HG03342 (cell line): ENCODE measurements at regions not wholly inside any gene's neighbourhood (a gene's known extent, or its start where the extent isn't known, plus 50 kb on each side); places are given as distances from the start of the nearest gene placed in this dataset.

Experiments
- ATAC-seq: cut with Tn5 transposase; IDR thresholded peaks from one replicate; pipeline ENCODE4 v1.9.1; 2021; ENCODE audit warnings: mild to moderate bottlenecking, moderate library complexity; ENCODE audit not compliant: unreplicated experiment

DNA sequence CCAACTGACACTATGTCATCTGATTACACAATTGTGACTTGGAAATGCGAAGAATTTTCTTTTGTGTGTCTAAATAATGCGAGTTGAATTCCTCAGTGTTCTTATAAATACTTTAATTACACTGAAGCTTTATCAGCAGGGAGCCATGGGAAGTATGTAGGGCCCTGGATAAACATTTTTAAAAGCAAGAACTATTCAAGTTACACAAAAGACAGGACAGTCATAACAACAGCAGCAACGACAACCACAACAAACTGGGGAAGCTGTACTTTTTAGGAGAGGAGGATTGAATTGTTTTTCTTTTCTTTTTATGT, 250.3 kb upstream of the ZNF608 start:
- no peak for ATAC-seq

GRCh38 chr5:124997186-124997893, 250.9 kb upstream of the ZNF608 start:
- ATAC-seq = no peak

GRCh38 chr5:124998520-124998919, 252.1 kb upstream of the ZNF608 start:
- ATAC-seq = no peak

- ATAC-seq = no peak
Measured at GRCh38 chr5:125002727-125003598, 256.5 kb upstream of the ZNF608 start.

DNA sequence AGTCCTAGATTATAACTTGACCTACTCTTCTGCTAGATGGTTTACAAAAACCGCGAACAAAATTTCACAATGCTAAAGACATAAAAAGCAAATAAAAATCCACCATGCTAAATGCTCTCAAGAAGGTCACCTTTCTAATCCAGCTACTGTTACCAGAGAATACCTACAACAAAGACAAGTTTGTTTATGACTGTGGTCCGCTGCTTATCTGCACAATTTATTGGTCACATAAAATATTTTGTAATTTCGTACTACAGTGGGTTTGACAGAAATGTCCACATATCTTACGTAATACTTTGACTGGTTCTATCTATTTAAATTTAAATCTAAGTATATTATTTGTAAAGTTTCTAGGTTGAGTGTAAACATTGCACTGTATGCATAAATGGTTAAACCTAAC, 257.6 kb upstream of the ZNF608 start:
- no peak for ATAC-seq

- ATAC-seq = peak; percentile 49
Measured at GRCh38 chr5:125005266-125005665, 258.8 kb upstream of the ZNF608 start.

- ATAC-seq = peak; percentile 48
Measured at GRCh38 chr5:125006011-125006685, 259.7 kb upstream of the ZNF608 start.

GRCh38 chr5:125010356-125010755, 263.9 kb upstream of the ZNF608 start:
- no peak for ATAC-seq

GRCh38 chr5:125011014-125011413, 264.6 kb upstream of the ZNF608 start:
- peak; percentile 61 for ATAC-seq

- peak; percentile 6 for ATAC-seq
Measured at GRCh38 chr5:125011419-125011818, 265.0 kb upstream of the ZNF608 start.

GRCh38 chr5:125011947-125012346, 265.5 kb upstream of the ZNF608 start:
- ATAC-seq = no peak

- ATAC-seq = no peak
Measured at GRCh38 chr5:125012727-125013451, 266.4 kb upstream of the ZNF608 start.

GRCh38 chr5:125014202-125014601, 267.8 kb upstream of the ZNF608 start:
- ATAC-seq = no peak

DNA sequence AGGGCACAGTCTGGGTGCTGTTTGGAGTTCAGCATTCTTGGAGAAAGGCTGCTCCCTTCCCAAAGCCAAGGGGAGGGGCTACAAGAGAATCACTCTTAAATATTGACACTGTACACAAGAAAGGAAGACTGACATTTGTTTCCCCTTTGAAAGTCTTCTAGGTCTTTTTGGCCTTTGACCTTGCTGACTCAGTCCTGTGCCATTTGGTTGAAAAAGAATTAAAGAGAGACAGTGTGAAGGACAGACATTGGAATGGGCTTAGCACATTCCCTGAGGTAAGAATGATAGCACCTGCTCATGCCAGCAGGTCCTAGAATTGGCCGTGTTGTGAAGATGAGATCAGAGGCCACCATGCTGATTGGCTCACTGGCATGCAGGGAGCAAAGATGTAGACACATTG, 271.4 kb upstream of the ZNF608 start:
- no peak for ATAC-seq

DNA sequence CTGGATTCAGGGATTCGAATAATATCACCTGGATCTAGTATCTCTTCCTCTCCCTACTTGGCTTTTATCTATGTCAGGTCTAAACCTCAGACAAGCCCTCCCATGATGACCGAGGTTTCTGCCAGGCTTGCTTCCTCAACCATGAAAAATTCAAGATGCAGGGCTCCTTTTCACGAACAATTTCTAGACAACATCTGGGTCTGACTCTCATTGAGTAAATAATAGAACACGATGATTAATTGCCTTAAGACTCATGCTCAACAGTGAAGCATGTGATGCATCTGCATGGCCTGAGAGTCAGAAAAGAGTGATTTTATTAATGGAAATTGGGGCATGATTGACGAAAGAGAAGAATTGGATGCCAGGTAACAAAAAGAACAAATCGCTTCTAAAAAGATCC, 277.2 kb upstream of the ZNF608 start:
- ATAC-seq = no peak

- ATAC-seq = no peak
Measured at GRCh38 chr5:125026867-125027731, 280.7 kb upstream of the ZNF608 start.

- no peak for ATAC-seq
Measured at GRCh38 chr5:125032286-125032685, 285.8 kb upstream of the ZNF608 start.

GRCh38 chr5:125033602-125034001, 287.2 kb upstream of the ZNF608 start:
- ATAC-seq = no peak

DNA sequence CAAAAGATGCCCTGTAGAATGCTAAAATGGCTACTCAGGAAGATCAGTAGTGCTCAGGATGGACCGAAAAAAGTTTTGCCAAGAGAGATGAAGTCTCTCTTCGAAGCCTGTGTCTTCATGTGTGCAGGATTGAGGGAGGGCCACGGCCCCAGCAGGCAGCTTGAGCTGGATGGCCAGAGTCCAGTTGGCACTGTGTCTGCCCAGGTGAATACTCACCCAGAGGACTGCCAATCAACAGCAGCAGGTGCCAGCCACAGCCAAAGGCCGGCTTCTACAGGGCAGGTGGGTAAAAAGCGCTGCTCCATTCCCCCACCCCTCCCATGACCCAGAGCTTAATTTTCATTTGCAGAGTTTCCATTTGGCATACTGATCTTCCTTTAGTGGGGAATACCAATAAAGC, 287.9 kb upstream of the ZNF608 start:
- ATAC-seq = no peak

DNA sequence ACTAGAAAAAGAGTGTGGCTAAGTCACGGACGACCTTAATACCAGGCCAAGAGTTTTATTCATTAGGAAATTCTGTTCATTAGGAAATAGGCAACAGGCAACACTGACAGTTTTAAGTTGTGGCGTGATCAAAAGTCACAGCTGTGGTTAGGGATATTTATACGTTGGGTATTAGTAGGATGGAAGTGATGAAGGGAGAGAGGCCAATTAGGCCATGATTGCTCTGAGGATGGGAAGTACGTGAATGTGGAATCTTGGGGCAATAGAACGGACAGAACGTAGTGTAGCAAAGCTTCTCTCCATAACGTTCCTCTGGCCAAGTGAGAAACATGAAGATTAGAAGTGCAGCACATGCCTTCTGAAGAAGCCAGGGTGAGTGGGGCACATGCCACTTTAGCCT, 290.1 kb upstream of the ZNF608 start:
- ATAC-seq = no peak
